HEK293 (cell line): ENCODE measurements at regions not wholly inside any gene's neighbourhood (a gene's known extent, or its start where the extent isn't known, plus 50 kb on each side); places are given as distances from the start of the nearest gene placed in this dataset.
A peak's percentile ranks its signal among the peaks of the same experiment; 100 is the strongest.
"Not testable (repeated sequence)": the region's sequence is repeated elsewhere in the genome, so short reads cannot be mapped to it uniquely, and the experiment has no call there.

Experiments used
- CTCF ChIA-PET: fragments of 350-600 bp; formaldehyde crosslinking; extraction: SDS; loops from one replicate; lab custom pipeline; 2021; ENCODE audit warnings: antibody characterized with exemption; lab: Yijun Ruan, JAX
- POLR2A ChIA-PET: fragments of 300-600 bp; formaldehyde crosslinking; extraction: SDS; loops from one replicate; lab custom pipeline; 2020; ENCODE audit warnings: antibody characterized with exemption, inconsistent platforms; lab: Yijun Ruan, JAX
- H3K27ac ChIP-seq: fragments of 200-500 bp; sonication (Bioruptor generic); 2 replicates; pipeline ENCODE4 v1.5.1; 2014; ENCODE audit warnings: low read depth, low read length, control low read depth, inconsistent platforms; ENCODE audit errors: extremely low read depth
- H3K36me3 ChIP-seq, 2 experiments: fragments of 200-500 bp in 1 of 2; sonication (Bioruptor generic) in 1 of 2; 1 replicate in 1 of 2; 2 replicates in 1 of 2; pipeline ENCODE4 v1.5.1; 2014 to 2017; ENCODE audit warnings: inconsistent platforms in 2 of 2, low read length in 2 of 2; ENCODE audit not compliant: control insufficient read depth in 2 of 2, insufficient read depth in 1 of 2
- H3K4me1 ChIP-seq: fragments of 200-500 bp; sonication (Bioruptor generic); 2 replicates; pipeline ENCODE4 v1.5.1; 2014; ENCODE audit warnings: mild to moderate bottlenecking, low read length, inconsistent platforms; ENCODE audit not compliant: control insufficient read depth, insufficient read depth
- H3K4me3 ChIP-seq: 2 replicates; pipeline ENCODE4 v1.5.1; 2011; ENCODE audit warnings: low read depth, mild to moderate bottlenecking, control low read depth, low read length, moderate library complexity
- H3K9me3 ChIP-seq: fragments of 200-500 bp; sonication (Bioruptor generic); 2 replicates; pipeline ENCODE4 v1.5.1; 2014; ENCODE audit warnings: low read depth, low read length, inconsistent platforms; ENCODE audit not compliant: control insufficient read depth, insufficient read depth
- GLI2 ChIP-seq: fragments of 450-650 bp; formaldehyde crosslinking; IDR thresholded peaks from 2 replicates; pipeline ENCODE4; 2017; ENCODE audit warnings: missing biosample characterization, missing genetic modification characterization, low read depth, borderline replicate concordance
- GLIS1 ChIP-seq: fragments of 450-650 bp; formaldehyde crosslinking; IDR thresholded peaks from 2 replicates; pipeline ENCODE4 v1.5.1; 2016; ENCODE audit warnings: missing biosample characterization, missing genetic modification characterization
- HOXC10 ChIP-seq: sonication (generic); formaldehyde crosslinking; IDR thresholded peaks from 2 replicates; pipeline ENCODE4 v1.8.1; 2023; ENCODE audit warnings: mild to moderate bottlenecking, missing genetic modification reagents
- KLF7 ChIP-seq: fragments of 450-650 bp; formaldehyde crosslinking; IDR thresholded peaks from 2 replicates; pipeline ENCODE4 v1.5.1; 2016; ENCODE audit warnings: missing biosample characterization, missing genetic modification characterization, borderline replicate concordance
- SCRT1 ChIP-seq: fragments of 450-650 bp; formaldehyde crosslinking; IDR thresholded peaks from 2 replicates; pipeline ENCODE4 v1.5.1; 2016; ENCODE audit warnings: missing biosample characterization, missing genetic modification characterization, borderline replicate concordance
- SCRT2 ChIP-seq: fragments of 450-650 bp; formaldehyde crosslinking; IDR thresholded peaks from 2 replicates; pipeline ENCODE4 v1.5.1; 2016; ENCODE audit warnings: missing biosample characterization, missing genetic modification characterization
- ZEB2 ChIP-seq: fragments of 450-650 bp; formaldehyde crosslinking; IDR thresholded peaks from 2 replicates; pipeline ENCODE4 v1.5.1; 2016; ENCODE audit warnings: missing biosample characterization, missing genetic modification characterization
- ZNF132 ChIP-seq: fragments of 450-650 bp; formaldehyde crosslinking; IDR thresholded peaks from 2 replicates; pipeline ENCODE4 v1.5.1; 2017; ENCODE audit warnings: missing biosample characterization, missing genetic modification characterization, borderline replicate concordance
- ZNF184 ChIP-seq: fragments of 450-650 bp; IDR thresholded peaks from 2 replicates; pipeline ENCODE4 v1.5.1; 2018; ENCODE audit warnings: missing biosample characterization, mild to moderate bottlenecking, missing genetic modification characterization
- ZNF2 ChIP-seq: fragments of 450-650 bp; formaldehyde crosslinking; IDR thresholded peaks from 2 replicates; pipeline ENCODE4 v1.5.1; 2016; ENCODE audit warnings: missing biosample characterization, missing genetic modification characterization
- ZNF211 ChIP-seq: fragments of 450-650 bp; formaldehyde crosslinking; IDR thresholded peaks from 2 replicates; pipeline ENCODE4 v1.5.1; 2016; ENCODE audit warnings: low read depth, missing biosample characterization, missing genetic modification characterization
- ZNF366 ChIP-seq: fragments of 450-650 bp; formaldehyde crosslinking; conservative IDR thresholded peaks from 2 replicates; pipeline ENCODE4 v1.5.1; 2016; ENCODE audit warnings: missing biosample characterization, missing genetic modification characterization
- ZNF426 ChIP-seq: fragments of 450-650 bp; formaldehyde crosslinking; IDR thresholded peaks from 2 replicates; pipeline ENCODE4 v1.5.1; 2017; ENCODE audit warnings: missing biosample characterization, missing genetic modification characterization, mild to moderate bottlenecking, inconsistent platforms, moderate library complexity
- ZNF473 ChIP-seq: fragments of 450-650 bp; formaldehyde crosslinking; IDR thresholded peaks from 2 replicates; pipeline ENCODE4 v1.5.1; 2017; ENCODE audit warnings: missing biosample characterization, missing genetic modification characterization
- ZNF548 ChIP-seq: fragments of 450-650 bp; formaldehyde crosslinking; IDR thresholded peaks from 2 replicates; pipeline ENCODE4 v1.5.1; 2016; ENCODE audit warnings: missing biosample characterization, missing genetic modification characterization
- TF ChIP-seq, protein P1 (sequence below): fragments of 450-650 bp; formaldehyde crosslinking; IDR thresholded peaks from 2 replicates; pipeline ENCODE4 v1.5.1; 2016; ENCODE audit warnings: missing biosample characterization, missing genetic modification characterization
- TF ChIP-seq, protein P2 (sequence below): fragments of 450-650 bp; formaldehyde crosslinking; IDR thresholded peaks from 2 replicates; pipeline ENCODE4 v1.5.1; 2016; ENCODE audit warnings: missing biosample characterization, missing genetic modification characterization
- TF ChIP-seq, protein P3 (sequence below): fragments of 450-650 bp; formaldehyde crosslinking; IDR thresholded peaks from 2 replicates; pipeline ENCODE4 v1.5.1; 2016; ENCODE audit warnings: missing biosample characterization, missing genetic modification characterization
- TF ChIP-seq, protein P4 (sequence below): fragments of 450-650 bp; formaldehyde crosslinking; IDR thresholded peaks from 2 replicates; pipeline ENCODE4 v1.5.1; 2016; ENCODE audit warnings: missing biosample characterization, missing genetic modification characterization

DNA sequence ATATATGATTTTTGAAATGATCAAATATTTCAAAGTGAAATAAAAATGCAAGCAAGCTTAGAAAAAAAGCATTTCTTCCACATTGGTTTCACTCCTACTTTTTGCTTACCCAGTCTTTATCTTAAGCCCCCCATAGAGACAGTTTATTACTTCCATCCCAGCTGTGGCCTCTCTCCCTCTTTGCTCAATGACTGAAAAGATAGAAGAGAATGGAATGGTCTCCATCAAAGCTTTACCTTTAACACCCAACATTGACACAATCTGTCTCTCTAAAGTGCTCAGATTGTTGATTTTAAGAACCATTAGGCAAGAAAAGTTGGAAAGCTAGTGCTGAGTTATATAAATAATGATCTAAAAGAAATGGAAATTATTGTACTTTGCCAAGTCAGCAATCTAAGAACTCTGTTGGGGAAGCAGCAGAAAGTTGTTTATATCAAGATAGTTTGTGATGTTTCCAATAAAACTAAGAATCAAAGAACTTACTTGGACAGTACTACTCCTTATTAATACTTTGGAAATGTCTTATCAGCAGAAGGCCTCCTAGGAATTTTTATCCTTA is 277.5 kb upstream of the NREP start:
- no peaks in the 10 kb centered on the region for H3K36me3 ChIP-seq
- no peak for TF ChIP-seq ZNF473 (tag by site-specific recombination)
- no peak for TF ChIP-seq ZNF184 (tag by site-specific recombination)
- 0 out of 2 replicates have a peak, but pooled peaks have one; percentile 28 for TF ChIP-seq GLIS1
- ChIA-PET POLR2A (no interaction called here), CTCF (interaction anchor here (0.6 kb wide), 1 partner anchor 494 kb away, joined by 3 read pairs; no protein-coding TSS in a partner anchor)
- H3K4me1 ChIP-seq = no peaks in the 10 kb centered on the region
- no peak overlapping the region for H3K4me3 ChIP-seq
- H3K9me3 ChIP-seq = no peaks in the 10 kb centered on the region
- H3K27ac ChIP-seq = no peak overlapping the region

DNA sequence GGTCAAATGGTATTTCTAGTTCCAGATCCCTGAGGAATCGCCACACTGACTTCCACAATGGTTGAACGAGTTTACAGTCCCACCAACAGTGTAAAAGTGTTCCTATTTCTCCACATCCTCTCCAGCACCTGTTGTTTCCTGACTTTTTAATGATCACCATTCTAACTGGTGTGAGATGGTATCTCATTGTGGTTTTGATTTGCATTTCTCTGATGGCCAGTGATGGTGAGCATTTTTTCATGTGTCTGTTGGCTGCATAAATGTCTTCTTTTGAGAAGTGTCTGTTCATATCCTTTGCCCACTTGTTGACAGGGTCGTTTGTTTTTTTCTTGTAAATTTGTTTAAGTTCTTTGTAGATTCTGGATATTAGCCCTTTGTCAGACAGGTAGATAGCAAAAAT is 269.9 kb upstream of the NREP start:
- peak; percentile 55; the same call in 1 of the 2 replicates for TF ChIP-seq SCRT1 (tag by site-specific recombination)
- peak; percentile 69 for TF ChIP-seq SCRT2 (tag by site-specific recombination)
- H3K27ac ChIP-seq, H3K4me1 ChIP-seq, CTCF ChIA-PET, H3K36me3 ChIP-seq, POLR2A ChIA-PET, H3K9me3 ChIP-seq, H3K4me3 ChIP-seq: not testable (repeated sequence)

DNA sequence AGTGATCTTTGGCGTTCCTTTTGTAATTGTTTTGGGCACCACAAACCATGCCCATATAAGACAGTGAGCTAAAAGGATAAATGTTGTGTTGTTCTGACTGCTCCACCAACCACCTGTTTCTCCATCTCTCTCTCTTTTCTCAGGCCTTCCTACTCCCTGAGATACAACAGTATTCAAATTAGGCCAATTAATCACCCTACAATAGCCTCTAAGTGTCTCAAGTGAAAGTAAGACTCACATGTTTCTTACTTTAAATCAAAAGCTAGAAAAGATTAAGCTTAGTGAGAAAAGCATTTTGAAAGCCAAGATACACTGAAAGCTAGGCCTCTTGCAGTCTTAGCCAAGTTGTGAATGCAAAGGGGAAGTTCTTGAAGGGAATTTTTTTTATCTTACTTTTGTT is 268.8 kb upstream of the NREP start:
- Histone ChIP-seq H3K27ac (no peak overlapping the region), H3K9me3 (no peaks in the 10 kb centered on the region), H3K36me3 (no peaks in the 10 kb centered on the region), H3K4me3 (no peak overlapping the region), H3K4me1 (no peaks in the 10 kb centered on the region)
- ChIA-PET POLR2A (no interaction called here), CTCF (no interaction called here)
- TF ChIP-seq, protein P1, sequence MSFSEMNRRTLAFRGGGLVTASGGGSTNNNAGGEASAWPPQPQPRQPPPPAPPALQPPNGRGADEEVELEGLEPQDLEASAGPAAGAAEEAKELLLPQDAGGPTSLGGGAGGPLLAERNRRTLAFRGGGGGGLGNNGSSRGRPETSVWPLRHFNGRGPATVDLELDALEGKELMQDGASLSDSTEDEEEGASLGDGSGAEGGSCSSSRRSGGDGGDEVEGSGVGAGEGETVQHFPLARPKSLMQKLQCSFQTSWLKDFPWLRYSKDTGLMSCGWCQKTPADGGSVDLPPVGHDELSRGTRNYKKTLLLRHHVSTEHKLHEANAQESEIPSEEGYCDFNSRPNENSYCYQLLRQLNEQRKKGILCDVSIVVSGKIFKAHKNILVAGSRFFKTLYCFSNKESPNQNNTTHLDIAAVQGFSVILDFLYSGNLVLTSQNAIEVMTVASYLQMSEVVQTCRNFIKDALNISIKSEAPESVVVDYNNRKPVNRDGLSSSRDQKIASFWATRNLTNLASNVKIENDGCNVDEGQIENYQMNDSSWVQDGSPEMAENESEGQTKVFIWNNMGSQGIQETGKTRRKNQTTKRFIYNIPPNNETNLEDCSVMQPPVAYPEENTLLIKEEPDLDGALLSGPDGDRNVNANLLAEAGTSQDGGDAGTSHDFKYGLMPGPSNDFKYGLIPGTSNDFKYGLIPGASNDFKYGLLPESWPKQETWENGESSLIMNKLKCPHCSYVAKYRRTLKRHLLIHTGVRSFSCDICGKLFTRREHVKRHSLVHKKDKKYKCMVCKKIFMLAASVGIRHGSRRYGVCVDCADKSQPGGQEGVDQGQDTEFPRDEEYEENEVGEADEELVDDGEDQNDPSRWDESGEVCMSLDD (tag by site-specific recombination) = no peak
- TF ChIP-seq, protein P2, sequence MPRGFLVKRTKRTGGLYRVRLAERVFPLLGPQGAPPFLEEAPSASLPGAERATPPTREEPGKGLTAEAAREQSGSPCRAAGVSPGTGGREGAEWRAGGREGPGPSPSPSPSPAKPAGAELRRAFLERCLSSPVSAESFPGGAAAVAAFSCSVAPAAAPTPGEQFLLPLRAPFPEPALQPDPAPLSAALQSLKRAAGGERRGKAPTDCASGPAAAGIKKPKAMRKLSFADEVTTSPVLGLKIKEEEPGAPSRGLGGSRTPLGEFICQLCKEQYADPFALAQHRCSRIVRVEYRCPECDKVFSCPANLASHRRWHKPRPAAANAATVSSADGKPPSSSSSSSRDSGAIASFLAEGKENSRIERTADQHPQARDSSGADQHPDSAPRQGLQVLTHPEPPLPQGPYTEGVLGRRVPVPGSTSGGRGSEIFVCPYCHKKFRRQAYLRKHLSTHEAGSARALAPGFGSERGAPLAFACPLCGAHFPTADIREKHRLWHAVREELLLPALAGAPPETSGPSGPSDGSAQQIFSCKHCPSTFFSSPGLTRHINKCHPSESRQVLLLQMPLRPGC (tag by site-specific recombination) = no peak
- TF ChIP-seq ZNF211 (tag by site-specific recombination) (no peak), KLF7 (tag by site-specific recombination) (no peak)

DNA sequence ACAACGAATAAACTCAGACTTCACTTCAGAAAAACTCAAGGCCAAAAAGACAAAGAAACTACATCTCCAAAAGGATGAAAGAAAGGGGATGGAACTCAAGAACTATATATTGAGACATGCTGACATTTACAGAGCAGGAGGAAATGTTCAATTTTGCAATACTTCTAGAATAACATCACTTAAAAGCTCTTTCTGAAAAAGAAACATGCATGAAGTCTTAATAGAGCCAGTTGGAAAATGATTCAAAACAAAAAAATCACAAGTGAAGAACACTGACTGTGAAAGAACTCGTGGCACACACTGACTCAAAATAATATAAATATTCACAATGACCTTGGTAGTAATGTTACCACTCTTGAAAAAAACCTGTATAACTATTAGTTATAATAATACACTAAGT is 267.8 kb upstream of the NREP start:
- ChIA-PET CTCF (interaction anchor here (0.7 kb wide), 1 partner anchor 471 kb away, joined by 3 read pairs; no protein-coding TSS in a partner anchor), POLR2A (no interaction called here)
- Histone ChIP-seq H3K4me1 (no peaks in the 10 kb centered on the region), H3K36me3 (no peaks in the 10 kb centered on the region), H3K4me3 (no peak overlapping the region), H3K9me3 (no peaks in the 10 kb centered on the region), H3K27ac (no peak overlapping the region)
- TF ChIP-seq ZNF132 (tag by site-specific recombination) (no peak), ZNF548 (tag by site-specific recombination) (no peak), ZNF2 (tag by site-specific recombination) (no peak), ZNF426 (no peak), ZEB2 (tag by site-specific recombination) (no peak), HOXC10 (no peak), SCRT2 (tag by site-specific recombination) (no peak), ZNF366 (tag by site-specific recombination) (no peak), GLI2 (tag by site-specific recombination) (no peak)
- TF ChIP-seq, protein P3, sequence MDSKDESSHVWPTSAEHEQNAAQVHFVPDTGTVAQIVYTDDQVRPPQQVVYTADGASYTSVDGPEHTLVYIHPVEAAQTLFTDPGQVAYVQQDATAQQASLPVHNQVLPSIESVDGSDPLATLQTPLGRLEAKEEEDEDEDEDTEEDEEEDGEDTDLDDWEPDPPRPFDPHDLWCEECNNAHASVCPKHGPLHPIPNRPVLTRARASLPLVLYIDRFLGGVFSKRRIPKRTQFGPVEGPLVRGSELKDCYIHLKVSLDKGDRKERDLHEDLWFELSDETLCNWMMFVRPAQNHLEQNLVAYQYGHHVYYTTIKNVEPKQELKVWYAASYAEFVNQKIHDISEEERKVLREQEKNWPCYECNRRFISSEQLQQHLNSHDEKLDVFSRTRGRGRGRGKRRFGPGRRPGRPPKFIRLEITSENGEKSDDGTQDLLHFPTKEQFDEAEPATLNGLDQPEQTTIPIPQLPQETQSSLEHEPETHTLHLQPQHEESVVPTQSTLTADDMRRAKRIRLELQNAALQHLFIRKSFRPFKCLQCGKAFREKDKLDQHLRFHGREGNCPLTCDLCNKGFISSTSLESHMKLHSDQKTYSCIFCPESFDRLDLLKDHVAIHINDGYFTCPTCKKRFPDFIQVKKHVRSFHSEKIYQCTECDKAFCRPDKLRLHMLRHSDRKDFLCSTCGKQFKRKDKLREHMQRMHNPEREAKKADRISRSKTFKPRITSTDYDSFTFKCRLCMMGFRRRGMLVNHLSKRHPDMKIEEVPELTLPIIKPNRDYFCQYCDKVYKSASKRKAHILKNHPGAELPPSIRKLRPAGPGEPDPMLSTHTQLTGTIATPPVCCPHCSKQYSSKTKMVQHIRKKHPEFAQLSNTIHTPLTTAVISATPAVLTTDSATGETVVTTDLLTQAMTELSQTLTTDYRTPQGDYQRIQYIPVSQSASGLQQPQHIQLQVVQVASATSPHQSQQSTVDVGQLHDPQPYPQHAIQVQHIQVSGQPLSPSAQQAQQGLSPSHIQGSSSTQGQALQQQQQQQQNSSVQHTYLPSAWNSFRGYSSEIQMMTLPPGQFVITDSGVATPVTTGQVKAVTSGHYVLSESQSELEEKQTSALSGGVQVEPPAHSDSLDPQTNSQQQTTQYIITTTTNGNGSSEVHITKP (tag by site-specific recombination) = no peak
- TF ChIP-seq, protein P4, sequence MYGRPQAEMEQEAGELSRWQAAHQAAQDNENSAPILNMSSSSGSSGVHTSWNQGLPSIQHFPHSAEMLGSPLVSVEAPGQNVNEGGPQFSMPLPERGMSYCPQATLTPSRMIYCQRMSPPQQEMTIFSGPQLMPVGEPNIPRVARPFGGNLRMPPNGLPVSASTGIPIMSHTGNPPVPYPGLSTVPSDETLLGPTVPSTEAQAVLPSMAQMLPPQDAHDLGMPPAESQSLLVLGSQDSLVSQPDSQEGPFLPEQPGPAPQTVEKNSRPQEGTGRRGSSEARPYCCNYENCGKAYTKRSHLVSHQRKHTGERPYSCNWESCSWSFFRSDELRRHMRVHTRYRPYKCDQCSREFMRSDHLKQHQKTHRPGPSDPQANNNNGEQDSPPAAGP (tag by site-specific recombination) = no peak
